Activated naive CD4-positive, alpha-beta T cell treated with Interleukin-2 at 50 U/mL for 16 hours (primary cell): ENCODE measurements at regions not wholly inside any gene's neighbourhood (a gene's known extent, or its start where the extent isn't known, plus 50 kb on each side); places are given as distances from the start of the nearest gene placed in this dataset.

Source experiments
- DNase-seq: peaks from one replicate; pipeline ENCODE4 v3.0.0-alpha.2; 2020

DNA sequence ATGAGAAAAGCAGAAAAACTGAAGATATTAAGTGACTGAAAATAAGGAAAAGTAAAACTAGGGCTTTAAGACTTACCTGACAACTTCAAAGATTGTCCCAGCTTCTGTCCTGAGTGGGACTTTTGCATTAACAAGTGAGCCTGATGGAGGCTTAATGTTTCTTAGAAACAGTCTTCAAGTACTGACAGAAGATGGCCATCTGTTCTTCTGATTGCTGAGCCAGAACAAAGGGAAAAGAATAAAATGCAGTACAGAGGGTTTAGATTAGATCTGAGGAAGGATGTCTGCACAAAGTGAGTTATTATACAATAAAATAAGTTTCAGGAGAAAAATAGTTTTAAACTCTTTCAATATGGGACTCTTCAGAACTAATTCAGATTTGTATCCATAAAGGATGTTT lies 500.7 kb downstream of the CETN3 start:
- no peak for DNase-seq

- no peak for DNase-seq
These were observed 505.1 kb downstream of the CETN3 start for GRCh38 chr5:89904442-89904841.

- no peak for DNase-seq
These were observed 507.6 kb downstream of the CETN3 start for GRCh38 chr5:89901983-89902382.

DNA sequence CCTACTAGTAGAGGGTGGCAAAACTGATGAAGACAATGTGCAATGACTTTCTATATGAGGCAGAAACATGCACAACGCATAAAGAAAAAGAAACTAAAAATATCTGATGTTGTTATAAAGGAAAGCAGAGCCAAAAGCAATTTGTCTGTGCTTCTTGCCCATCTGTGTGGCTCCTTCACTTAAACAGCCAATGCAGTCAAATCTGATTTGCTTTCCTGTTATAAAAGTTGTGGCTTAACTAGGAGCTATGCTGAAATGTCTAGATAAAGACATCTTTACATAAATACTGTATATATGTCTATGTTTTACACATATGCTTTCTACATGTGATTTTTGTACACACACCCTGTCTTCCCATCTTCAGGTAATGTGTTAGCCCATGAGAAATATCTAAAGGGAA lies 508.2 kb downstream of the CETN3 start:
- no peak for DNase-seq

DNA sequence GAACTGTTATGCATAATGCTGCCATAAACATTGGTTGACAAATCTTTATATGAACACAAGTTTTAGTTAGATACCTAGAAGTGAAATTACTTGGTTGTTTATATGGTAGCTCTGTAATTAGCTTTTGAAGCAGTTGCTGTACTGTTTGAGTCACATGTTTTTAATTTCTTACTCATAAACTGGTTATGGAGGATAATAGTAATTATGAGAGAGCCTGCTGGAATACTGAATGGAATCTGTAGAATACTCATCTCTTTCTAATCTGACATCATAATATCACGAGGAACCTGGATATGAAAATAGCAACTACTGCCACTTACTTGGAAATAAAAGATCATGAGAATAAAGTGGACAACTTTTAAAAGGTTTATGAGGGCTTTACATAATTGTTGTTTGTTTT lies 509.2 kb downstream of the CETN3 start:
- DNase-seq = no peak

DNA sequence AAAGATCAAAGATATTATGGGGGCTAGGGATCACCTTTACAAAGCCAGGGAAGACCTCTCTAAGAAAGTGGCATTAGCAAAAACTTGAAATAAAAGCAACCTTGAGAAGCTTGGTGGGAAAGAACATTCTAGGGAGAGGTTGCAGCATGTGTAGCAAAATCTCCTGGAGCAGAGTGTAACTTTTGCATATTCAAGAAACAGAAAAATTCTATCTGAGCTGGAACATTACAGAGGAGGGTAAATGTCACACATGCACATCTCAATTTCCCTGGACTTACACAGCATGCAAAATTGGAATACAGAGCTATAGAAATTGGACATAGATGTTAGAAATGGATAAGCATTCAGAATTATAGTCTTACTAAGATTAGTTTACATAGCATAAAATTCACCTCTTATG lies 510.0 kb downstream of the CETN3 start:
- no peak for DNase-seq

GRCh38 chr5:89893546-89893945 lies 516.0 kb downstream of the CETN3 start:
- DNase-seq = no peak

GRCh38 chr5:89885670-89886069 lies 523.9 kb downstream of the CETN3 start:
- no peak for DNase-seq

- no peak for DNase-seq
These were observed 525.6 kb downstream of the CETN3 start for GRCh38 chr5:89883967-89884366.

DNA sequence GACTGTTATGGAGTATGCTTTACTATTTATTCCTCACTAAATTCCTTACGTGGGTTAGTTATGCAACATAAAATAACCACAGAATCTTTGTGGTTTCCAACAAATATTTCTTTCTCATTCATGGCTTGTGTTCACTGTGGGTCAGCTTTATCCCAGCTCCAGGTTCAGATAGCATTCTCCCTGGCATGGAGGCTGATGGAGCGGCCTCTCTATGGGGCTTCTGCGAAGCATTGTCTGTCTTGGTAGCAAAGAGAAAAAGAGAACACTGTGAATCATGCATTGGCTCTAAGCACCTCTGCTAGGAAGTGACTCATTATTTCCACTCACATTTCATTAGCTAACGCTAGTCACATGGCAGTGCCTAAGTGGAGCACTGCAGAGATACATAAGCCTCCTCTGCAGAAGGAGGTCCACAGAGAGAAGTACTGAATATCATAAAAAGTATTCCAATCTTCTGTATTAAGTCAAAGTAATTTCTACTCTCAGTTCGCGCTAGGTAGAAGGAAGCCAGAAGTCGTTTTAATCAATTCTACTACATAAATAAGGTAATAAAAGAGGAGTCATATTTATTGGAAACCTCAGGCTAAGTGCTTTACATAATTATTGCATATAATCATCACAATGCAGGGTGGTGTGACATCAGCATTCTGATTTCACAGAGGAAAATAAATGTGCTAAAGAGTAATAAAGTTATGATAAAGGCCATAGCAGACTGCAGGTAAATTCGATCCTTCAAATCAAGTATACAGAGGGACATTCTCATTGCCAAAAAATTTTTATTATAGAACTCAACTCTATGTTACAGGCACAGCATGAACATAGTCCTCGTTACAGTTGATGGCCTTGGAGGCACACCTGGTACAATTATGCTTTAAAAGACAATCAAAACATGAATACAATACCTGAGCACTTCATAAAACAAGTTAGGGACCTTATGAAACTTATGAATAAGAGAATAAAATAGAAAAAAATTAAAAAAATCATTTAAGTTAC lies 531.1 kb downstream of the CETN3 start:
- DNase-seq = no peak

- no peak for DNase-seq
These were observed 537.6 kb downstream of the CETN3 start for GRCh38 chr5:89871906-89872305.

DNA sequence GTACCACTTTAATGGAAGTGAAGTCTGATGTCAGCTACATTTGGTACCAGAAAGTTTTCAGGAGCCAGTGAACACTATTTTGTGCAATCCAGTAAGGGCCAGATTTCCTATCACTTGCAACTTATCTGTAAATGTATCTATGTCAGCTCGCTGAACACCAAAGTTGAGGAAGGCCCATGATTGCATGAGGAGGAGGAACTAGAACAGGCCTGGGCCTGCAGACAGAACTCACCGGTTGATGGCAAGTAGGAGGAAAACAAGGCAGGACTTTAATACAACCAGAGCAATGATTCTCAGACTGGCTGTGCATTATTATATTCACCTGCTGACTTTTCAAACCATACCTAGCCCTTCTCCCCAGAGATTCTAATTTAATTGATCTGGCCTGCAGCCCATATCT lies 540.2 kb downstream of the CETN3 start:
- DNase-seq = no peak

DNA sequence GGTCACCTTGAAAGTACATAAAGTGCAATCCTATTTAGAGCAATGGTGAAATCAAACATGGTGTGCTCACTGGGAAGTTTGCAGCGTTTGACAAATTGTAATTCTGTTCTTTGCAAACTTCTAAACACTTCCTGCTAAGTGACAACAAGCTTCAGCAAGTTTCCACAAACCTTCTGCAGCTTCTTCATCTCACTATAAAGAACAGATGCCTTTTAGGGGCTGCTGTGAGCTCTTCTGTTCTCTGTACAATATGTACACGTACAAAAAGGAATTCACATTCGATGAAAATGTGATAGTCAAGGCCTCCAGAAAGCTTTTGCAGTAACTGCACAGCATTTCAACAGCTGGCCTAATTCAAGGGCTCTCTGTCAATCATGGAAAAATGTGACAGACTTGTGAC lies 543.1 kb downstream of the CETN3 start:
- DNase-seq = no peak

GRCh38 chr5:89864941-89865340 lies 544.6 kb downstream of the CETN3 start:
- no peak for DNase-seq

- DNase-seq = no peak
These were observed 551.8 kb downstream of the CETN3 start for GRCh38 chr5:89857790-89858189.

GRCh38 chr5:89855417-89855816 lies 554.1 kb downstream of the CETN3 start:
- DNase-seq = no peak

DNA sequence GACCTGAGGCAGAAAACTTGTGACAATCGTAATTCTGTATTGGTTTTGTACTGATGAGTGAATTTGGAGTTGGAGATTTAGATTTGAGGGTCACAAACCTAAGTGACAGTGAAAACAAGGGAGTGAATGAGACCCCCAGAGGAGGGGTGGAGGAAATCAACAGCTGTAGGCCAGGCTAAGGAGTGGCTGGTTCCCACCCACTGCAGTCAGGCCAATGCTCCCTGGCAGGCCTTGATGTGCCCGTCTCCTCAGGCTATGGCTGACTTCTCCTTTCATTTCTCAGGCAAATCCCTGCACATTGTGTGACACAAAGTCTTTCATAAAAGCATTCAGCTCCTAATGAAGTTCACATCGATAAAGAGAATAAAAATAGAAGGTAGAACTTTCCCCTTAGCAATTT lies 557.6 kb downstream of the CETN3 start:
- no peak for DNase-seq

- DNase-seq = no peak
These were observed 559.1 kb downstream of the CETN3 start for GRCh38 chr5:89850513-89850865.

DNA sequence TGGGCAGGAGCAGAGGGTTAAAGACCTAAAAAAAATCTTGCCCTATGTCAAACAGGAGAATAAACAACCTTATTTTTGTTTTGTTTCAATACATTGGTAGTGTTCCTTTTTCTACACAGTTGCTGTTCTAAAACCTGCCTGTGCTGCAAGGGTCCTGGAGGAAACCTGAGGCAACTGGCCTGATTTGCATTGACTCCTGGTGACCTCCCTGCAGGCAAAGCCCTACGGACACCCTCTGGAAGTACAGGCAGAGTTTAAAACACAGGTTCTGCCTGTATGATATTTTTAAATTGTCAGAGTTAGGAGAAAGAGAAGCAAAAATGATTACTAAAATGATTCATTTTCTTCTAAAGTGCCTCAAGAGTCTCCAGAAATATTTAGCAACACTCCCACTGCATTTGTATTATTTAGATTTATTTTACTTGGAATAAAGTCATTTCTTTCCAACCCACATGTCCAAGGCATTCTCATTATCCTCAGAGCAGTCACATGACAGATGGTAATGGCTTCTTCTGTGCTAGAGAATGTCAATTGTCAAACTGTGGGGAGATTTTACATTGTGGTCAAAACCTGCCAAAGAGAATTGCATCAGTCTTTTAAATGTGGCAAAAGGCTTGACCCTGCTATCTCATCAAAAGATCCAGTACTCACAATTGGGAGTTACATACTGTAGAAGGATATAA lies 559.6 kb downstream of the CETN3 start:
- no peak for DNase-seq

DNA sequence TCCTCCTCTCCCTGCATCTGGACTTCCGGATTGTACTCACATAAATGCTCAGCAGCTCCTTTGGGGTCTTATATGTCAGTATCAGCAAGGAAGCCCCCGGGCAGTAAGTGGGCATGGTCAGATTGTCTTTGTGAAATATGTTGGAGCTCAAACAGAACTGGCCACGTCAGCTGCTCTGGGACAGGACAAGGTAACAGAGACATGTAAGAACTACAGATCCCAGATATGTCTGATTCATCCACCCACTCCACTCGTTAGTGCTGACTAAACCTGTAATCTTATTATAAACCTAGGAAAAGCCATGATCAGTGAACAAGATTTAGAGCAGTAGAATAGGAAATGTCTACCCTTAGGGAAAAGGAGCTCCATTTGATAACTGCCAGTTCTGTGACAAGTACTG lies 561.8 kb downstream of the CETN3 start:
- DNase-seq = no peak

- DNase-seq = no peak
These were observed 565.0 kb downstream of the CETN3 start for GRCh38 chr5:89844548-89844947.

DNA sequence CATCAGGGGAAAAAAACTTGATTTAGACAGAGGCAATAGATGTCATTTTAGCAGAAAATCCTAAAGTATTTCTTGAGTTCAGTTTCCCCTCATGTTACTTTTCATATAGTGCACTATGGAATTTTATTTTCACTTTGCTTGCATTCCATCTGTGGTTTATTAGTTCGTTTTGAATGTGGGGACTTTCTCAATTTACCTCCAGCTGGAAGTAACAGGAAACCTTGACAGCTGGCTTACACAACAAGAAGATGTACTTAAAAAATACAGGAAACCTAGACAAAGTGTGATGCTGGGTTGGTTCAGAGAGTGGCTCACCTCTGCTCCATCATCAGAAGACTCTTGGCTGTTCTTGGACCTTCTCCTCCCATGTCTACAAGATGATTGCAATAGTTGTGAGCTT lies 567.0 kb downstream of the CETN3 start:
- DNase-seq = no peak

GRCh38 chr5:89840906-89841305 lies 568.6 kb downstream of the CETN3 start:
- DNase-seq = no peak

DNA sequence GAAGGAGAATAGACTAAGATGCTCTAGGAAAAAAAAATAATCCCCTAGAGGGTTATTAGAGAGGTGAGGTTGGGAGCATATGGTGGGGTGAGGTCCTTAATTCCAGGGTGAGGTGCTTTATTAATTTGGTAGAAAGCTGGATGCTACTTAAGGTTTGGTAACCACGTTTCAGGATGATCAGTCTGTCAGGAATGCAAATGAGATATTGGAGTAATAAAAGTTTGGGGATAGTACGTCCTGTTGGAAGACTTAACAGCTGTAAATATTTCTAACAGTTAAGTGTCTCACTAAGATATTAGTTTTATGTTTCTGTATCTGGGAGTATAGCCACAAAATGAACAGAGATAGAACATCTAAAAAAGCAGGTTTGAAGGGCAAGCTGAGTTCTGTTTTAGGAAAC lies 578.9 kb downstream of the CETN3 start:
- DNase-seq = no peak
